COR-L47 (cell line): ENCODE measurements at regions not wholly inside any gene's neighbourhood (a gene's known extent, or its start where the extent isn't known, plus 50 kb on each side); places are given as distances from the start of the nearest gene placed in this dataset.
A peak's percentile ranks its signal among the peaks of the same experiment; 100 is the strongest.

Experiments used
- DNase-seq: peaks from one replicate; lab custom pipeline; 2025; lab: John Stamatoyannopoulos, UW

DNA sequence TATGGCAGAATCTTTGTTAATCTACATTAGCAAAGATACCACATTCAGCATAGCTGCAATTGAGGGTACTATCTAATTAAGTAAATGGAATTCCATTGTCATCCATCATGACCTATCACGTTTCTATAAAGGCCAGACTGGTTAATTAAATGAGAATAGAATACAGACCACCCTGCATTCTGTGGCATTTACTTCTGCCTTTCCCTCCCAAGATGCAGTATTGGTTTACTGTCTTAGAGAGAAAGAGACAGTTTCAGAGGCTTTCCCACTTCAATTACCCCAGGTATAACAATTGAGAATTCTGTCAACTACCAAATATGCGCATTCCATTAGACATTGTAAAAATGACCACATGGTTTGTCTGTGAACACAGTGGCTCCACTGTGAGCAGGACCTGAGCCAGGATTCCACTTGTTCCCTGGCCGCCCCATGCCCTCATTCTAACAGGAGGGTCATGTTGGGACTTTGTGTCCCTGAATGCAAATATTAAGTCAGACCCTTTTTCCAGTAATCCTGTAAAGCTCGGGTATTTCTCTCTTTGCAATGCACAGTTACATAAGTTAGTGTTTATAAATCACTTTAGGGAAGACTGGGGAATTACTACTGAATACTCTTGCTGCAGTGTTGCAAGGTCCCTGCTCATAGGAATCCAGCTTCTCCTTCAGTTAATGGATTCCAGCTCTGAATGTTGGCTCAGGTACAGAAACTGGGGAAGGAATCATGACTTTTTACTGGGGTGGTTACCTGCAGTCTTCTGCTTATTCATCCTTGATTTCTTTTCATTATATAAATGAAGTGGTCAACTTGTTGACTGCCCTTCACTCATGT is 261.0 kb downstream of the PDGFC start:
- DNase-seq, result no peak

DNA sequence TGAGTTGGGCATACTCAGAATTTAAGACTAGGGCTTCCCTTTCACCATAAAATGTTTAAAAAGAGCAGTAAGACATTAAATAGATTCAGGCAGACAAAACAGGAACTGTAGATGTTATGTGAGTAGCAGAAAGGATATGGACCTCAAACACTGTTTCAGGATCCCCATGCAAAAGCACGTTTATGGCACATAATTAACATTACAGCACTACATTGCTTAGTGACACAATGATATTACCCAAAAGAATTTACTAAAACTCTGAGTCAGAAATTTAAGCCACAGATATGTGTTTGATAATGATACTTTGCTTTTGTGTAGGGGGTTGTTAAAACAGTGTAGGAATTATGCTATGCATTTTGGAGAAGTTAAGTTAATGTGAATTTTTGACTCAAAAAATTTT is 266.3 kb downstream of the PDGFC start:
- no peak for DNase-seq

DNA sequence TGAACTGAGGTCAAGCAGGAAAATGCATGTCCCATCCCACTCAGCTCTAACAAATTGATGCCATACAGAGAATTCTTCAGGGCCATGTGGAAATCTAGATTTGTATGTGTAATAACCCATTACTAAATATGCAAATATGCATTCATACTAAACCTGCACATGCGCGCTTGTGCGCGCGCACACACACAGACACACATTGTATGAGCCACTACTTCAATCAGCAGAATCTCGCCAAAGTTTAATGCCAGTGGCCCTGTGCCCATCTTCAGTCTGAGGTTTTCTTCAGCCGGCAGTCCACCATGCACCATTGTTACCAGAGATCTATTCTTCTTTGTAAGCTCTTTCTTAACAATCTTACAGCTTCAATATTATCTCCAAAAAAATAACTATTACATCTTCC is 276.4 kb downstream of the PDGFC start:
- no peak for DNase-seq

DNA sequence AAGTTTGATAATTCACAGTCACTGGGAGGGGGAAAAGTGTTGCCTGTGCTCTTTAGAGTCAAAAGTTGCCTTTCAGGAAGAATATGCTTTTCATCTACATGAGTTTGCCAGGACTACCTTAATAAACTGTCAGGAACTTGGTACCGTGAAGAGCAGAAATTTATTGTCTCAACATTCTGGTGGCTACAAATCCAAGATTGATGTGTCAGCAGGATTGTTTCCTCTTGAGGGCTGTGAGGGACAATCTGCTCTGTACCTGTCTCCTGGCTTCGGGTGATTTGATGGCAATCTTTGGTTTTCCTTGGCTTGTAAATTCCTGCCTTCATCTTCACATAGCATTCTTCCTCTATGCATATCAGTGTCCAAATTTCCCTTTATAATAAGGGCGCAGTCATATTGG is 277.2 kb downstream of the PDGFC start:
- DNase-seq, result no peak

DNA sequence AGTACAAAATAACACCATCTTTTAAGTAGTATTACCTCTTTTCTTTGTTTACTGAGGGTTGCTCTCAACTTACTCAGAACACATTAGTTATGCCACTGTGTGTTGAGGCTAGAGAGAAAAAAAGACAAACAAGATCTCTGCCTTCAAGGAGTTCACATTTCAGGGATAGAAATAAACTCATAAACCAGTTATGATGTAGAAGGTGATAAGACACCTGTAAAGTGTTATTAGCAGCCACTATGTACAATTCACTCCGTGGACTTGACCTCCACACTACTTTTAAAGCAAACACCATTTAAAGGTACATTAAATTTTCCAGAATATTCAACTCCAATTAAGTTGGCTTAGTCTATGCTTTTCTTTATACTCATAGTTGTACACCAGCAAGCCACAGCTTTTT is 278.0 kb downstream of the PDGFC start:
- DNase-seq, result no peak

DNA sequence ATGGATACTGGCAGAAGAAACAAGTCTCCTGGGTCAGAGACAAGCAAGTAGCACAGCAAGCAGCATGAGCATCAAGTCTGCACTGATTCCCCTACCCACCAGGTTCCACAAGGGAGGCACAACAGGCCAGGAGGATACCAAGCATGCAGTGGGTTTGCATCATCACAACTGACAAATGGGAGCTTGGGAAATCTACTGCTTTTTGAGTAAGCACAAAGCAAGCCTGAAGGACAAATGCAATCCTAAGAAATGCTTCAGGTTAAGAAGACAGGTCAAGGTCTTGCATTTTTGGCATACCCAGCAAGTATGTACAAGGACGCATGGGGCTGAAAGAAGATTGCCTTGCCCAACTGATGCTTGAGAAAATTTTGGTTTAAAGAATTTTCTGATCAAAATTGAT is 279.6 kb downstream of the PDGFC start:
- DNase-seq, result no peak

DNA sequence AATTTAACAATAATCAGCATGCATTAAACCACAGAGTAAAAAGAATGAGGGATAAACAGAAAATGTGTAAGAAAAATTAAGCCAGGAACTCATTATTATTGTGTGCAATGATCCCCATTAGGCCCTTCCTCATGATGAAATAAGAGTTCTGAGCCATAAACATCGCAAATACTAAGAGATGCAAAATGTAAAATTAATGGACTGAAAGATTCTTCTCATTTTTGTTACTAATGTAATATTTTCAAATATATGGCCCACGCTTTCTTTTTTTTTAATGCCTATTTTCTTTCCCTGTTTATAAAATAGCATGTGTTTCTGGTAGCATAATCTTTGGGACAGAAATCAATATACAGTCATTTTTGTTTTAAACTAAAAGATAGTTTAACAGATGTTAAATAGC is 281.0 kb downstream of the PDGFC start:
- no peak for DNase-seq

DNA sequence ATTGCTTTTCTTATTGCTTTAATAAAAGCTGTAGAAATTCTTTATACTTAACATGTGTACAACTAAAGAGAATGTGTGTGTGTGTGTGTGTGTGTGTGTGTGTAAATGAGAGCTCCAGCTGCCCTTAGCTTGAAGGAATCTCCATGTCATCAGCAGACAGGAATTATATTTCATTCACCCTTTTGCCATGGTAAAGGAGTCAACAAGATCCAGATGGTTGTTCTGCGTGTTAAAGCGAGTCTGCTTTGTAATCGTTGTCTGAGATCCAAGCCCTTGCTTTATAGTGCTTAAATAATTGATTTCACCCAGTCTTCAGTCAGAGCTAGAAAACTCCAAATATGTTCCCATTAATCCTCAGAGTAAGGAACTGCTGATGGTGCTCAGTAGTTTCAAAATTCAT is 285.5 kb downstream of the PDGFC start:
- no peak for DNase-seq

DNA sequence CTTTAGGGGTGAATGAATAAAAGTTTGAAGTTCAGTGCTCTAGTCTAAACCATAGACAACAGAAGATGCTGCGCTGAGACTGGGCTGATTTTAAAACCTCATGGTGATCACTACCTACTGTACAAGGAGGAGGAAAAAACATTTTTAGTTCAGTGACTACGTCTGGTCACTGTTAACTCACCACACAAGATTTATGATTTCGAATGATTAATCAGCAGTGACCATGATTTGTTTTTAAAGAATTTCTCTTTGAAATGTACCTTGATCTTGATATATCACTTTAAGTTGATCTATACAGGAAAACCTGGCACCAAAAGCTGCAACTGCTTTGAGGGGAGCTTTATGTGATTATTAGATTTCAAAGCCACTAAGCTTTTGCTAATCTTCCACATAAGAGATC is 286.3 kb downstream of the PDGFC start:
- DNase-seq, result no peak

DNA sequence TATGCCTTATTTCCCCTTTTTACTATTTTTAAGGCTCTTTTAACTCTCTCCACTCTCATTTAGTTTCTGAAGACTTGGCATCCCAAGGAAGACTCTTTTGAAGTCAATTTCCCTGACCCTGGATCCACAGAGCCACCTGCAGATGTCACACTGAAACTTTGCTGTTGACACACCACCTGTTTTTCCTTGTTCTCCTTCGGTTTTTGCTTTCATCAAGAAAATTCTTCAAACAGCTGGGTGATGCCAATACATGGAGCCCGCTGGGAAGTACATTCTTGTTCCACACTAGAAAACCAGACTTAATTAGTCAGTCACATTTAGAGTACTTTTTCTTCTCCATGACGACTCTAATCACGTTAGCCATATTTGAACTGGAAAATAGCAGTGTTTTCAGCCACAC is 293.9 kb downstream of the PDGFC start:
- DNase-seq, result no peak

DNA sequence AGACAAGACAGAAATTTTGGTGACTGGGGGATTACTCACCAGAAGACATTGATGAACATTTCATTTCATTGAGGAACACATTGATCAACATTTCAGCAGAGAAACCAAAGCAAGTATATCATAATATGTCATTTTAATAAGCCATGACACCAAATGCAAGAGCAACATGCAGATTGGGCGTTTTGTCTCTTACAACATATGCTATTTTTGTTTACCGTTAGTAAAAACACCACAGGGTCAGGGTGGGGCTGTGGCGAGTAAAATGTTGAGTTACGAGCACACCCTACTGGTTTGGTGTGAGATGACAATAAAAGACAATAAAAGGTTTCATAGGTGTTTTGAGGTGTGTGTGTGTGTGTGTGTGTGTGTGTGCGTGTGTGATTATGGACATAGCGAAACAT is 294.5 kb downstream of the PDGFC start:
- DNase-seq, result no peak

DNA sequence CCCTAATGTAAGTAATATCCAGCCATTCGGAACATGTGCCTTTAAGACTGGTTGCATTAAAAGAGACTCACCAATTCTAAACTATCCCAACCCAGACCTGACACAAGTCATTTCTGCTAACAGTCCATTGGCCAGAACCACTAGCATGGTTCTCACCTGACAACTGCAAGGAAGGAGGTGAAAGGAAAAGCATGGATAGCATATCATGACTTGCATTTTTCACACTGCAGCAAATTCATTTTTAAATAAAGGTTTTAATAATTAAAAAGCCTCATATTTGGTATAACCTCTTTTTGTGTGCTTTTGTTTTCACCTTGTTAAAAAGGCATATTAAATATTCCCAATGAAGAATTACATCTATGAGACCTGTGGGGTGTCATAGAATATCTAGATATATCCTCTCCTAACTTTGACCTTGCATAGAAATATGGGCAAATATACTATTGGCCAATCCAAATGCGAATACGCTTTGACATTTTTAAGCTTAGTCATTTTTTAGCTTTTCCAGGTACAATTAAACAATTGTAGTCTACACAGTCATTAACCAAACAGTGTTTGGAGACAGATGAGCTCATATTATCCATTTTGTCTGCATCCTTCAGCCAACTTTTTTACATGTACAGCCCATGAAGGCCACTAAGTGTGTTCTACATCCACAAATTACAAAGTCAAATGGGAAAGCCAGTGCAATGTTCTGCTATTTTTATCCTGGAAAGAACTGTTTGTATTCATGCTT is 295.3 kb downstream of the PDGFC start:
- no peak for DNase-seq

DNA sequence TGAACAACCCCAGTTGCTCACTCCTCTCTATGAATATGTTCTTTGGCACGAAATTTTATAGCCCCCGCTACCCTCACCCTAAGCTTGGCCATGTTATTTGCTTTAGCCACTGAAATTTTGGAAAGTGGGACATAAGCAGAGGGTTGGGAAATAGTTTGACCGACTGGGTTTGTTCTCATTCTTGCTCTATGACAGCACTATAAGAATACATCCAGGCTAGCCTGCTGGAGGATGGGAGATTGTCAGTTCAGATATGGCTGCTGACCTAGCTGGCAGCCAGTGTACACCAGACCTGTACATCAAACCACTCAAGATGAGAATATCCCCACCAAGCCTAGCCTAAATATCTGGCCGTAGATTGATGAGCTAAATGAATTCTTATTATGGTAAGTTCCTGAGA is 298.1 kb downstream of the PDGFC start:
- DNase-seq, result no peak

DNA sequence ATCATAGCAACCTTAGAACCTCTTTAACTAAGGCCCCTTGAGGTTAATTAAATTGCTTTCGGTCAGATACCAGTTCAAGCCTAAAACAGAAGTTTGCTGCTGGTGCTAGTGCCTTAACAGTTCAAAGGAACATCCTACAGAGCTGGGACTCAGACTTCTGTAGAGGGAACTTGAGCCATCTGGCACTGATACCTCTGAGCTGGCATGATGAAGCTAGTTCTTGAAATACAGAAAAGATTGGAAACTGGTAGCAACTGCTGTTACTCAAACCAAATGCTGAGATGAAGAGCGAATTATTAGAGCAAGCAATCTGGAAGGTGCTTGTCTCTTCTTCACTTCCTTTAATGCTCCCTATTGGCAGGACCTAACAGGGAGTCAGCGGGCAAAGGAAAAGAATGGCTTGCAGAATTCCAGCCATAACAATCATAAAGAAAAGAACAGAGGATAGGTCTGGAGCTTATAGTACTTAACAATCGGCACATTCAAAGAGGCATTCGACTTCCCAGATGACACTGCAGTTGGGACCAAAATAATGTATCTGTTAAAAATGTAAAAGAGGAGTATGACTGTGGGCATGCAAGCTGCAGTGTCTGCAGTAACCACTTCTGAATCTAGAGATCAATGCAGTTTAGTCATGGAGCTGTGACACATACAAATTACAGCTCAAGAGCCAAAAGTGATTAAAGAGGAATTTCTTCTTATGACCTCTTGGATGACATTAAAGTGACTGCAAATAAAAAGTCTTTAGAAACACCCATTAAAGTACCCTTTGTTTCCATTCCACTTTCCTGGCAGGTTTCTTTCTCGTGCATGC is 298.9 kb downstream of the PDGFC start:
- DNase-seq, result no peak

DNA sequence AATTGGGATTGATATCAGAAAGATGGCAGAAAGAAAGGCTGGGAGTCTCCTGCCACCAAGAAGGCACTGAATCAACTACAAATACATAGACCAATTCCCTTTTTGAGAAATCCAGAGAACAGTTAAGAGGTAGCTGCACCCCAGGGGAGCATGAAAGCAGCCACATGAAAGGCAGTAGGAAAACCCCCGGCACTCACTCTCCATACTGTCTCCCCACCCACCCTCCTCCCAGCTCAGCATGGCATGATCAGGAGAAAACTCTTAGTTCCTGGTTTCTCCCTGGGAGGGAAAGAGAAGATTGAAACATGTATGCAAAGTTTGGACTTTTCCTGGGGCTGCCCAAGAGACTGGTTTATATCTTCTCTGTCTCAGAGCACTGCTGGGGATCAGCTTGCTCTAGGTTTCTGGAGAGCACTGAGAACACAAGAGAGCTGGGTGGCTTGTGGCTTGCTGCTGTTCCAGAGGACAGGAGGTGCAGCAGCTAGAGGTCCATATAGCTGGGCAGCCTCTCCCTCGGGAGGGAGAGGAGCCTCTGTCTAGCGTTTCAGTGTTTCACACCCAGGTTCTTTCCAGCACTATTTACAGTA is 305.7 kb downstream of the PDGFC start:
- no peak for DNase-seq

DNA sequence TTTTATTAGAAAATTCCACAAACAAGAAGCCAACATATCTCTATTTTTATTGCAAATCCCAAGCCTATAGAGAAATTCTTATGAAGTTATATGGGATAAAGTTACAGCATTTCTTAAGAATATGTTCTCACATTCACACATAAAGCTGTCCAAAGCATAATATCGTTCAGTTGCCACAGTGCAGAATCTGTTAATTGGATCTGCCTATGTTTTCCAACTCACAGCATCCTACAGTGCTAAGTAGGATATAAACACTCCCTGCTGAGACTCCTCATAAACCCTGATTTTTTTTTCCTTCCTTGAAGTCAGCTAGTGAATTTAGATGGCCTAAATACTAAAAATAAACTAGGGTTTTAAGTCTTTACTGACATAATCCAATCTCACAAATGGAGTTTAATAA is 307.9 kb downstream of the PDGFC start:
- DNase-seq, result peak; percentile 18

DNA sequence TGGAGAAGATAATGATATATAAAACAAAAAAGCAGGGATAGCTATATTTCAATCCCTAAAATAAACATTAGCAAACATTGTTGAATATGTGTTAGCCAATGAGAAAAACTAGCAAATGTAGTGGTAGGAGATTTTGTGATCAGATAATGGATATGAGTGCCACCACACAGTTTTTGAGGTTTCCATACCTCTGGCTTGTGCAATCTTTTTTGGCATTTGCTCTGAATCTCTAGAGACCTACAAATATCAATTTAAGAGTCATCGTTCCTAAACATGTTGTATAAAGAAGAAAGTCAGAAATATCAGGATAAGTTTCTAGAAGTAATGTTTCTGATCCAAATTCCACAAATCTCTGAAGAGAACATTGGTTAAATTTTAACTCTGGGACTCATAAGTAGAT is 308.7 kb downstream of the PDGFC start:
- DNase-seq, result no peak

DNA sequence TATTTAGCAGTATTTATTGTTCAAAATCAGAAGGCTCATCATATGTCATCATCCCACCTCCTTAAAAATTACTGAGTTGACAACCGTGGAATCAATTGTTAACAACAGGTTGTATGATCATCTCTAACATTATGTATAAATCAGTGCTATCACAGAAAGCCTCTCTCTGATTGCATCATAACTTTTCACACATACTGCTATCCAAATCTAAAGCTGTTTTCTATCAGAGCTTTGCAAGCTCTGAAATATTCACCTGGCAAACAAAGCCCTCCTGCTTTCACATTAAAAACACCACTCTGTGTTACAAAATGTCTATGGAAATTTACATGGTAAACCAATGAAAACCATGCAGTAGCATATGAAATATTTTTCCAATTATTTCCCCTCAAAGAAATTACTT is 310.0 kb downstream of the PDGFC start:
- DNase-seq, result no peak

DNA sequence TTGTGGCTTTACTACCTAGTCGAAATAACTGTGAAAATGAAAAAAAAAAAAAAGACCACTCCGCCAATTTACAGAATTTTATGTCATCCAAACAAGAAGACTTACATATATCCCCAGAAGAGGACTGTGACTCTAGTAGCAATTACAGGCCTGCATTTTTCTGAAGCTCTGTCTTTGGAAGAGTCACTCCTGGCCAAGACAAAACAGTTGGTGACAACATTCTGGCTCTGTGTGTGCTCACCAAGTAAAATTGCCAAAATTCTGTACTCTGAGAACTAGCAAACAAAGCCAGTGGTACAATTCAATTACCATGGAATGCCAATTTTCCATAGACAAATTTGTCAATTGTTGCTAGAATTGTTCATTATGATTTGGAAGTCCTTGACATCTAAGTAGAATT is 311.1 kb downstream of the PDGFC start:
- no peak for DNase-seq

DNA sequence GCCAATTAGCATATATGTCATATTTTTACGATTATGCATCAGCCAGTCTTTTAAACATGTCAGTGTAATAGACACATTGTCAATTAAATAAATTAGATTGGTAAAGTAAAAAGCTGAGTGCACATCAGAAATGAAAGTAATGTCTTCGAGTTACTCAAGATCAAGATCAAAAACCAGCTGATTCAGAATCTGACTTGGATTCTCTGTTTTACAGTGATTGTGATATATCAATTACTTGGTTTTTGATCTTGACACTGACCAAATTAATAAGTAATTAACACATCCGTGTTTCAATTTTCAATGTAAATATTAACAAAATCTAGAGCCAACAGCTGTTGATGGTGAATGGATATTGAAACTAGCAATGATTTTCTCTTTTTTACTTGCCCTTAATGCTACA is 311.6 kb downstream of the PDGFC start:
- no peak for DNase-seq

DNA sequence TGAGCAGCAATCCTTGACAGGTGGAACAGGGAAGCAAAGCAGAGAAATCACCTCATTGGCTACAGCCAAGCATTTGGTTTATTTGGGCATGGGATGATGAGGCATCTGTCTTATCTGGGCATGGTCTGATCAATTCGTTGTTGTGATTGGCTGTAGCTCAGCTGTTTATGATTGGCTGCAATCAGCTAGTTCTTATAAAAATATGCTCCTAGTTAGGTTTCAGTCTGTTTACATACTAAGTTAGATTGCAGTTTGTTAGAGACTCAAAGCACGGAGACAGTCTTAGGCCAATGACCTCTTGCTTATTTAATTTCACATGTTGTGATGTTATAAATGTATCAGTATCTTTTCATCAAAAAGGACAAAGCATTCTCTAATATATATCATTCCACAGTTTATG is 312.0 kb downstream of the PDGFC start:
- no peak for DNase-seq

DNA sequence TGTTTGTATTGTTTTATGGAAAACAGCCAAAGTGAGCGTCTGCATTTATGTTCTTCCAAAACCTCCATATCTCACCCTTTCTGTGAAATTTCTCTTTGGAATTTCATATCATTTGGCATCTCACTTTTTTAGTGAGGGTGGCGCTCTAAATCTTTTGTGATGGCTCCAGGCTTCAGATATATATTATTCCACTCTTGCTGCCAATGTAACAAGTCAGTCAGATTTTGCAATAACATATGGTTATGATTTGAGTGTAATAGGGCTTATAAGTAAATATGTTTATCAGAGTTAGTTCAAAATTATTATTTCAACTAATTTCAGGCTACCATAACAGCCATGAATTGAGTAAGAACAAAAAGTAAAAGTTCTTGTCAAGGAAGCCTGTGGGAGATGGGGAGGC is 314.7 kb downstream of the PDGFC start:
- DNase-seq, result no peak

DNA sequence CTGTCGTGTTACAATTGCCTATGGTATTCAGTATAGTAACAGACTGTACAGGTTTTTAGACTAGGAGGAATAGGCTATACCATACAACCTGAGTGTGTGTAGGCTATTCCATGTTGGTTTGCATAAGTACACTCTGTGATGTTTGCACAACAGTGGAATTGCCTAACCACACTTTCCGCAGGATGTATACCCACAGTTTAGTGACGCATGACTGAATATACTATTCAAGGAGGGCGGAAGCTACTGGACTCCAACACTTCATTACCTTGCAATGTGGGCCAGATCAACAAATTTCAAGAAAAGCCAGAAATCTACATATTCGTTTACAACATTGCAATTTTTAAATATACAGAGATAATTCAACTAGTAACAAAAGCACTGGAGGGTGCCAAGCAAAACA is 317.2 kb downstream of the PDGFC start:
- DNase-seq, result no peak
